ENCODE measurements at regions not wholly inside any gene's neighbourhood (a gene's known extent, or its start where the extent isn't known, plus 50 kb on each side); places are given as distances from the start of the nearest gene placed in this dataset.

- Mint-ChIP-seq H3K9me3 (peaks cover 0 to 5% of the 10 kb centered on the region in 2 experiments; a peak in 2 of 5 replicates), H3K4me3 (no peak overlapping the region), H3K4me1 (no peaks in the 10 kb centered on the region), H3K36me3 (ENCODE audit: insufficient read depth in 1 of 3, low read depth in 3 of 3) (no peaks in the 10 kb centered on the region; a peak in 1 of 7 replicates), H3K27ac (no peak overlapping the region), H3K27me3 (ENCODE audit: low read depth) (no peaks in the 10 kb centered on the region; the same call in 1 of the 2 replicates)
- no peak overlapping the region for H3K27ac ChIP-seq (ENCODE audit: insufficient read length, low read depth, low read length)
- H2BK20ac ChIP-seq (ENCODE audit: low read depth, low read length, poor library complexity, severe bottlenecking), result no peak overlapping the region
- H3T11ph ChIP-seq (ENCODE audit: low read length), result no peak overlapping the region
- H3K56ac ChIP-seq (ENCODE audit: insufficient read length, low read depth, low read length), result no peak overlapping the region
- no peak overlapping the region for H4K91ac ChIP-seq (ENCODE audit: insufficient read length, low read depth, low read length)
- no peak overlapping the region for H3K9ac ChIP-seq (ENCODE audit: extremely low read depth, insufficient read length, low read length)
- no peak overlapping the region for H2AK5ac ChIP-seq (ENCODE audit: insufficient read length, low read length)
- TF ChIP-seq CTCF (conservative IDR thresholded peaks at IDR 0.05), result no peak
- no peak overlapping the region for H3K4ac ChIP-seq (ENCODE audit: low read depth, low read length)
- no peak overlapping the region for H3K4me2 ChIP-seq (ENCODE audit: insufficient read depth, insufficient read length, low read length)
- no peak overlapping the region for H4K8ac ChIP-seq (replicated peaks; ENCODE audit: insufficient read length, low read depth, low read length)
- H4K5ac ChIP-seq (ENCODE audit: insufficient read length, low read depth, low read length), result no peak overlapping the region
- no peak overlapping the region for H2BK120ac ChIP-seq (ENCODE audit: low read depth, low read length, poor library complexity, severe bottlenecking)
- no peak overlapping the region for H3K14ac ChIP-seq (ENCODE audit: insufficient read depth, low read length)
- no peaks in the 10 kb centered on the region for H3K79me1 ChIP-seq (ENCODE audit: insufficient read depth, low read depth, low read length, poor library complexity, severe bottlenecking)
- no peak overlapping the region for H2BK15ac ChIP-seq (ENCODE audit: low read depth, low read length)
- no peaks in the 10 kb centered on the region for H3K79me2 ChIP-seq (ENCODE audit: insufficient read depth, low read length)
- H3K27me3 ChIP-seq (ENCODE audit: insufficient read depth, low read length), result no peaks in the 10 kb centered on the region
- no peak overlapping the region for H2AFZ ChIP-seq (ENCODE audit: low read length)
- no peaks in the 10 kb centered on the region for H3K9me3 ChIP-seq (ENCODE audit: control insufficient read depth, low read depth, low read length)
- no peaks in the 10 kb centered on the region for H3K23me2 ChIP-seq (ENCODE audit: insufficient read length, low read depth, low read length, poor library complexity, severe bottlenecking)
- H2BK5ac ChIP-seq (ENCODE audit: insufficient read length, low read length), result no peak overlapping the region
- H3K23ac ChIP-seq (ENCODE audit: insufficient read length, low read depth, low read length), result no peak overlapping the region
- no peak overlapping the region for H2BK12ac ChIP-seq (ENCODE audit: insufficient read length, low read depth, low read length)
- no peak for DNase-seq
- no peaks in the 10 kb centered on the region for H3K4me1 ChIP-seq (ENCODE audit: insufficient read depth, low read length)
- no peak overlapping the region for H3K18ac ChIP-seq (ENCODE audit: insufficient read length, low read depth, low read length)
- no peaks in the 10 kb centered on the region for H4K20me1 ChIP-seq (ENCODE audit: control insufficient read depth, insufficient read depth, insufficient read length)
Measured at GRCh38 chr11:106295974-106296373, 218.5 kb downstream of the AASDHPPT start.

Data from H9 (cell line).